ENCODE measurements at regions not wholly inside any gene's neighbourhood (a gene's known extent, or its start where the extent isn't known, plus 50 kb on each side); places are given as distances from the start of the nearest gene placed in this dataset.

DNA sequence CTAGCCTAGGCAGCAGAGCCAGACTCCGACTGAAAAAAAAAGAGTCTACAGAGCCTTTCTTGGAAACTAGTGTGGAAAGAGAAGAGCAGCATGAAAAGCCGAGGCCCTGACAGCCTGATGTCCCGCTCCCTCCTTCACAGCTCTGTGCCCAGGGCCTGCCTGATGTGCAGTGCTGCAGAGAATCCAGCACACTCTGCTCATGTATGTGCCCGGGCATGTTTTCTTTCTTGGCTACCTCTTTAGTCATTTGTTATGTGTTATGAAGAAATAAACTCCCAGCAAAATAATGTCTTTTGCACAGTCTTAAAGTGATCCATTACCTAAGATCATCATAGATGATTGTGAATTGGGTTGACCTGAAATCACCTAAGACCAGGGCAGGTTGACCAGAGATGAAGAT lies 78.1 kb upstream of the EZR start:
- TF ChIP-seq, protein P1, sequence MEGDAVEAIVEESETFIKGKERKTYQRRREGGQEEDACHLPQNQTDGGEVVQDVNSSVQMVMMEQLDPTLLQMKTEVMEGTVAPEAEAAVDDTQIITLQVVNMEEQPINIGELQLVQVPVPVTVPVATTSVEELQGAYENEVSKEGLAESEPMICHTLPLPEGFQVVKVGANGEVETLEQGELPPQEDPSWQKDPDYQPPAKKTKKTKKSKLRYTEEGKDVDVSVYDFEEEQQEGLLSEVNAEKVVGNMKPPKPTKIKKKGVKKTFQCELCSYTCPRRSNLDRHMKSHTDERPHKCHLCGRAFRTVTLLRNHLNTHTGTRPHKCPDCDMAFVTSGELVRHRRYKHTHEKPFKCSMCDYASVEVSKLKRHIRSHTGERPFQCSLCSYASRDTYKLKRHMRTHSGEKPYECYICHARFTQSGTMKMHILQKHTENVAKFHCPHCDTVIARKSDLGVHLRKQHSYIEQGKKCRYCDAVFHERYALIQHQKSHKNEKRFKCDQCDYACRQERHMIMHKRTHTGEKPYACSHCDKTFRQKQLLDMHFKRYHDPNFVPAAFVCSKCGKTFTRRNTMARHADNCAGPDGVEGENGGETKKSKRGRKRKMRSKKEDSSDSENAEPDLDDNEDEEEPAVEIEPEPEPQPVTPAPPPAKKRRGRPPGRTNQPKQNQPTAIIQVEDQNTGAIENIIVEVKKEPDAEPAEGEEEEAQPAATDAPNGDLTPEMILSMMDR (IDR thresholded peaks at IDR 0.05) = no peak
- TF ChIP-seq POLR2AphosphoS5 (IDR thresholded peaks at IDR 0.05) (no peak), POLR2A (IDR thresholded peaks at IDR 0.05) (no peak)
